Panc1 (cell line): ENCODE measurements at regions not wholly inside any gene's neighbourhood (a gene's known extent, or its start where the extent isn't known, plus 50 kb on each side); places are given as distances from the start of the nearest gene placed in this dataset.

ENCODE experiments used
- ATAC-seq: fragments of 200-7000 bp; cut with Tn5 transposase; 2 replicates; pipeline ENCODE4 v1.9.1; 2020; ENCODE audit warnings: mild to moderate bottlenecking, moderate library complexity
- BruUV-seq: library from RNA; stranded (reverse); fragments of 400-500 nt; replicated peaks from 2 replicates; lab custom pipeline; 2021; lab: Mats Ljungman, UMichigan
- CTCF ChIA-PET: fragments of 300-600 bp; sonication (Branson Sonifier 250); formaldehyde crosslinking; loops from one replicate; lab custom pipeline; 2022; ENCODE audit warnings: antibody characterized with exemption; lab: Charles Lee
- POLR2A ChIA-PET: fragments of 300-600 bp; sonication (Branson Sonifier 250); formaldehyde crosslinking; loops from one replicate; lab custom pipeline; 2022; ENCODE audit warnings: antibody characterized with exemption; lab: Charles Lee
- DNase-seq: peaks from one replicate; pipeline ENCODE4 v3.0.0-alpha.2; 2010; ENCODE audit warnings: low read depth, low spot score
- H3K27ac ChIP-seq: 2 replicates; pipeline ENCODE4 v1.5.1; 2011; ENCODE audit warnings: mild to moderate bottlenecking, low read length, inconsistent platforms
- H3K27me3 ChIP-seq: fragments of 200-500 bp; sonication (Bioruptor generic); 2 replicates; pipeline ENCODE4 v1.6.0; 2014; ENCODE audit warnings: low read length, inconsistent platforms; ENCODE audit not compliant: control insufficient read depth, insufficient read depth
- H3K36me3 ChIP-seq: fragments of 200-500 bp; sonication (Bioruptor generic); 2 replicates; pipeline ENCODE4 v1.5.1; 2014; ENCODE audit warnings: inconsistent platforms, mild to moderate bottlenecking, low read length, moderate library complexity; ENCODE audit not compliant: control insufficient read depth, insufficient read depth
- H3K4me1 ChIP-seq: 2 replicates; pipeline ENCODE4 v1.5.1; 2011; ENCODE audit warnings: inconsistent platforms, mild to moderate bottlenecking, low read length, moderate library complexity; ENCODE audit not compliant: control insufficient read depth, insufficient read depth
- H3K4me3 ChIP-seq, 2 experiments: 2 replicates each; pipeline ENCODE4 v1.5.1; 2011 to 2012; ENCODE audit warnings: low read depth in 2 of 2, low read length in 2 of 2, mild to moderate bottlenecking in 2 of 2, inconsistent platforms in 1 of 2, moderate library complexity in 1 of 2
- H3K9me3 ChIP-seq: fragments of 200-500 bp; sonication (Bioruptor generic); 2 replicates; pipeline ENCODE4 v1.5.1; 2014; ENCODE audit warnings: low read depth, mild to moderate bottlenecking, inconsistent platforms, low read length, moderate library complexity; ENCODE audit not compliant: control insufficient read depth, insufficient read depth
- POLR2AphosphoS5 ChIP-seq: IDR thresholded peaks from 2 replicates; pipeline ENCODE4 v1.6.1; 2012; ENCODE audit warnings: mild to moderate bottlenecking, low read depth, low read length, moderate library complexity
- REST ChIP-seq, 2 experiments: IDR thresholded peaks; 2 replicates each; pipeline ENCODE4 v1.6.1; 2011 to 2012; ENCODE audit warnings: low read depth in 2 of 2, control low read depth in 1 of 2, low read length in 1 of 2, mild to moderate bottlenecking in 1 of 2, moderate library complexity in 1 of 2; ENCODE audit not compliant: insufficient read depth in 1 of 2
- SIN3A ChIP-seq: IDR thresholded peaks from 2 replicates; pipeline ENCODE4 v1.6.1; 2012; ENCODE audit warnings: low read depth, mild to moderate bottlenecking, low read length, moderate library complexity, borderline replicate concordance; ENCODE audit not compliant: insufficient read depth
- TCF7L2 ChIP-seq: IDR thresholded peaks from 2 replicates; pipeline ENCODE4 v1.6.1; 2011; ENCODE audit warnings: mild to moderate bottlenecking, low read depth, low read length, inconsistent platforms
- in situ Hi-C: cut with HindIII; loops from 2 replicates; pipeline ENCODE4 v1.10.0; 2016; ENCODE audit warnings: low sequenced_read_pairs, low pct_unique_long_range_greater_than_20kb
- intact Hi-C: fragments of 100-400 bp; cut with micrococcal nuclease; formaldehyde crosslinking; loops from one replicate; pipeline ENCODE4 v1.10.0; 2022; ENCODE audit not compliant: unreplicated experiment
- TF ChIP-seq, protein P1 (sequence below): fragments of 450-650 bp; IDR thresholded peaks from 2 replicates; pipeline ENCODE4 v1.5.1; 2017; ENCODE audit warnings: mild to moderate bottlenecking

DNA sequence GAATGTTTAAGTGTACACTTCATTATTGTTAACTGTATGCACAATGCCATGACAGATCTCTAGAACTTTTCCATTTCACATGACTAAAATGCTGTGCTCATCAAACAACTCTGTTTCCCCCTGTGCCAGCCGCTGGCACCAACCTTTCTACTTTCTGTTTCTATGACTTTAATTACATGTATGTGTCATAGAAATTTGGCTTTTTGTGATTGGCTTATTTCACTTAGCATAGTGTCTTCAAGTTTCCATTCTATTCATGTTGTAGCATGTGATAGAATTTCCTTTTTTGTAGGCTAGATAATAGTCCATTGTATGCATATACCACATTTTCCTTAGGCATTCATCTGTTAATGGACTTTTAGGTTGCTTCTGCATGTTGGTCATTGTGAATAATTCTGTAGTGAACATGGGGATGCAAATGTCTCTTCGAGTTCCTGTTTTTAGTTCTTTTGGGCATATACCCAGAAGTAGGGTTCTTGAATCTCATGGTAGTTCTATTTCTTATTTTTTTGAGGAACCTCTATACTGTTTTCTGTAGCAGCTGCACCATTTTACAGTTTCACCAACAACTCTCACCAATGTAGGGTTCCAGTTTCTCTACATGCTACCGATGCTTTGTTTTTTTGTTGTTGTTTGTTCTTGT is 184.4 kb upstream of the DMRT1 start:
- Histone ChIP-seq H3K9me3 (no peaks in the 10 kb centered on the region), H3K4me3 (no peak overlapping the region), H3K27me3 (no peaks in the 10 kb centered on the region), H3K27ac (no peak overlapping the region), H3K4me1 (no peaks in the 10 kb centered on the region), H3K36me3 (no peaks in the 10 kb centered on the region)
- ChIA-PET POLR2A (no interaction called here), CTCF (no interaction called here)
- intact Hi-C loops (no loop called here), in situ Hi-C loops (no loop called here)
- ATAC-seq (no peak), DNase-seq (no peak)
- BruUV-seq: no TSS peak
- TF ChIP-seq TCF7L2: no peak

- Histone ChIP-seq H3K27me3 (no peaks in the 10 kb centered on the region), H3K4me1 (no peaks in the 10 kb centered on the region), H3K27ac (no peak overlapping the region), H3K9me3 (no peaks in the 10 kb centered on the region), H3K36me3 (no peaks in the 10 kb centered on the region), H3K4me3 (no peak overlapping the region)
- DNase-seq (no peak), ATAC-seq (no peak)
- TF ChIP-seq TCF7L2 (no peak), REST (IDR thresholded peaks at IDR 0.05; ENCODE audit: insufficient read depth in 1 of 2, low read depth in 2 of 2, low read length in 1 of 2) (no peak), SIN3A (no peak), POLR2AphosphoS5 (no peak)
- TF ChIP-seq, protein P1, sequence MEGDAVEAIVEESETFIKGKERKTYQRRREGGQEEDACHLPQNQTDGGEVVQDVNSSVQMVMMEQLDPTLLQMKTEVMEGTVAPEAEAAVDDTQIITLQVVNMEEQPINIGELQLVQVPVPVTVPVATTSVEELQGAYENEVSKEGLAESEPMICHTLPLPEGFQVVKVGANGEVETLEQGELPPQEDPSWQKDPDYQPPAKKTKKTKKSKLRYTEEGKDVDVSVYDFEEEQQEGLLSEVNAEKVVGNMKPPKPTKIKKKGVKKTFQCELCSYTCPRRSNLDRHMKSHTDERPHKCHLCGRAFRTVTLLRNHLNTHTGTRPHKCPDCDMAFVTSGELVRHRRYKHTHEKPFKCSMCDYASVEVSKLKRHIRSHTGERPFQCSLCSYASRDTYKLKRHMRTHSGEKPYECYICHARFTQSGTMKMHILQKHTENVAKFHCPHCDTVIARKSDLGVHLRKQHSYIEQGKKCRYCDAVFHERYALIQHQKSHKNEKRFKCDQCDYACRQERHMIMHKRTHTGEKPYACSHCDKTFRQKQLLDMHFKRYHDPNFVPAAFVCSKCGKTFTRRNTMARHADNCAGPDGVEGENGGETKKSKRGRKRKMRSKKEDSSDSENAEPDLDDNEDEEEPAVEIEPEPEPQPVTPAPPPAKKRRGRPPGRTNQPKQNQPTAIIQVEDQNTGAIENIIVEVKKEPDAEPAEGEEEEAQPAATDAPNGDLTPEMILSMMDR: no peak
- ChIA-PET POLR2A (no interaction called here), CTCF (no interaction called here)
- BruUV-seq: no TSS peak
- intact Hi-C loops: no loop called here
- in situ Hi-C loops: no loop called here
Measured at GRCh38 chr9:659286-659685, 182.2 kb upstream of the DMRT1 start.

- TF ChIP-seq SIN3A: no peak
- no peak for TF ChIP-seq REST (IDR thresholded peaks at IDR 0.05; ENCODE audit: insufficient read depth in 1 of 2, low read depth in 2 of 2, low read length in 1 of 2)
- TF ChIP-seq TCF7L2: no peak
- no peak for TF ChIP-seq POLR2AphosphoS5
- TF ChIP-seq, protein P1: no peak
- CTCF ChIA-PET: no interaction called here
Measured at GRCh38 chr9:660227-660626, 181.3 kb upstream of the DMRT1 start.

More at GRCh38 chr9:660227-660626, 181.3 kb upstream of the DMRT1 start:
- no peak for DNase-seq
- in situ Hi-C loops: no loop called here
- Histone ChIP-seq H3K9me3 (no peaks in the 10 kb centered on the region), H3K4me1 (no peaks in the 10 kb centered on the region), H3K27me3 (no peaks in the 10 kb centered on the region), H3K36me3 (no peaks in the 10 kb centered on the region), H3K4me3 (no peak overlapping the region), H3K27ac (no peak overlapping the region)
- no peak for ATAC-seq
- POLR2A ChIA-PET: no interaction called here
- intact Hi-C loops: no loop called here
- BruUV-seq: no TSS peak
